MM.1S (cell line): ENCODE measurements at regions not wholly inside any gene's neighbourhood (a gene's known extent, or its start where the extent isn't known, plus 50 kb on each side); places are given as distances from the start of the nearest gene placed in this dataset.

Experiments
- EZH2 ChIP-seq: fragments of 300-600 bp; sonication (generic); optimal IDR thresholded peaks from 2 replicates; pipeline ENCODE3; 2017; ENCODE audit warnings: low read depth, mild to moderate bottlenecking, antibody characterized with exemption, low read length, mixed read lengths
- EZH2phosphoT487 ChIP-seq: fragments of 300-600 bp; sonication (generic); IDR thresholded peaks from 2 replicates; pipeline ENCODE4 v1.6.1; 2018; ENCODE audit warnings: antibody characterized with exemption, low read length
- TF ChIP-seq, protein P1 (sequence below): fragments of 300-600 bp; sonication (generic); IDR thresholded peaks from 2 replicates; pipeline ENCODE4 v1.5.1; 2016; ENCODE audit warnings: antibody characterized with exemption, low read length, mixed read lengths

DNA sequence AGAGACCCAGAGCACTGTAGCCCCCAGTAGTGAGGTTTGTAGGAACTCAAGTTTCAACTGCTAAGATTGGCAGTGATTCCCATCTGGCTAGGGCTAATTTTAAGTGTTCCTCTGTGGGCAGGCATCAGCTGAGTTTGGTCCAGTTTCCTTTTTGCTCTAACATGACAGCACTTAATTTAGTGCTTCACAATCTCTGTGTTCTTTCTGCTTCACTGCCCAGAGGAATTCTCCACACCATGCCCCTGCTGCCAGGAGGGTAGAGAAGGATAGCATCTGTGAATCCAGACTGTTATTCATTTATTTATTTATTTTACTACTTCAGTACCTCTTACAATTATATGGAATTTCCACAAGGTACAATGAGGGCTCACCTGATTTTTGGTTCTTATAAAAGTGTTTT lies 549.9 kb upstream of the FSIP2 start:
- TF ChIP-seq, protein P1, sequence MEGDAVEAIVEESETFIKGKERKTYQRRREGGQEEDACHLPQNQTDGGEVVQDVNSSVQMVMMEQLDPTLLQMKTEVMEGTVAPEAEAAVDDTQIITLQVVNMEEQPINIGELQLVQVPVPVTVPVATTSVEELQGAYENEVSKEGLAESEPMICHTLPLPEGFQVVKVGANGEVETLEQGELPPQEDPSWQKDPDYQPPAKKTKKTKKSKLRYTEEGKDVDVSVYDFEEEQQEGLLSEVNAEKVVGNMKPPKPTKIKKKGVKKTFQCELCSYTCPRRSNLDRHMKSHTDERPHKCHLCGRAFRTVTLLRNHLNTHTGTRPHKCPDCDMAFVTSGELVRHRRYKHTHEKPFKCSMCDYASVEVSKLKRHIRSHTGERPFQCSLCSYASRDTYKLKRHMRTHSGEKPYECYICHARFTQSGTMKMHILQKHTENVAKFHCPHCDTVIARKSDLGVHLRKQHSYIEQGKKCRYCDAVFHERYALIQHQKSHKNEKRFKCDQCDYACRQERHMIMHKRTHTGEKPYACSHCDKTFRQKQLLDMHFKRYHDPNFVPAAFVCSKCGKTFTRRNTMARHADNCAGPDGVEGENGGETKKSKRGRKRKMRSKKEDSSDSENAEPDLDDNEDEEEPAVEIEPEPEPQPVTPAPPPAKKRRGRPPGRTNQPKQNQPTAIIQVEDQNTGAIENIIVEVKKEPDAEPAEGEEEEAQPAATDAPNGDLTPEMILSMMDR, result no peak
- no peak for TF ChIP-seq EZH2
- no peak for TF ChIP-seq EZH2phosphoT487
